DND-41 (cell line): ENCODE measurements at regions not wholly inside any gene's neighbourhood (a gene's known extent, or its start where the extent isn't known, plus 50 kb on each side); places are given as distances from the start of the nearest gene placed in this dataset.

Experiments
- ATAC-seq: fragments of 200-7000 bp; cut with Tn5 transposase; 3 replicates; pipeline ENCODE4 v1.9.1; 2021; ENCODE audit warnings: low read depth; ENCODE audit not compliant: insufficient read depth
- DNase-seq: peaks from one replicate; pipeline ENCODE4 v3.0.0-alpha.2; 2020
- H2AFZ ChIP-seq: 2 replicates; pipeline ENCODE4 v1.6.0; 2012; ENCODE audit warnings: low read depth, low read length
- H3K27ac ChIP-seq: 2 replicates; pipeline ENCODE4 v1.5.1; 2012; ENCODE audit warnings: low read length, inconsistent platforms
- H3K27me3 ChIP-seq: fragments of 200-600 bp; sonication (generic); 2 replicates; pipeline ENCODE4 v1.6.0; 2012; ENCODE audit warnings: low read length, mild to moderate bottlenecking, inconsistent platforms; ENCODE audit not compliant: insufficient read depth, poor library complexity
- H3K36me3 ChIP-seq: 2 replicates; pipeline ENCODE4 v1.5.1; 2012; ENCODE audit warnings: low read length, inconsistent platforms; ENCODE audit not compliant: insufficient read depth
- H3K4me1 ChIP-seq: 2 replicates; pipeline ENCODE4 v1.5.1; 2012; ENCODE audit warnings: mild to moderate bottlenecking, low read length; ENCODE audit not compliant: insufficient read depth
- H3K4me2 ChIP-seq: 2 replicates; pipeline ENCODE4 v1.6.0; 2012; ENCODE audit warnings: mild to moderate bottlenecking, moderate library complexity, low read length, inconsistent platforms; ENCODE audit not compliant: insufficient read depth
- H3K4me3 ChIP-seq, 2 experiments: fragments of 200-600 bp in 1 of 2; shearing (Covaris generic) in 1 of 2; 2 replicates each; pipeline ENCODE4 v1.5.1; 2012 to 2016; ENCODE audit warnings: inconsistent platforms in 2 of 2, low read length in 2 of 2, mild to moderate bottlenecking in 2 of 2, low read depth in 1 of 2, moderate library complexity in 1 of 2
- H3K79me2 ChIP-seq: 2 replicates; pipeline ENCODE4 v1.6.0; 2012; ENCODE audit warnings: low read length, inconsistent platforms; ENCODE audit not compliant: insufficient read depth
- H3K9ac ChIP-seq: 2 replicates; pipeline ENCODE4 v1.6.0; 2012; ENCODE audit warnings: low read depth, mild to moderate bottlenecking, inconsistent platforms, low read length, moderate library complexity
- H3K9me3 ChIP-seq: 2 replicates; pipeline ENCODE4 v1.5.1; 2012; ENCODE audit warnings: low read length, moderate library complexity, mild to moderate bottlenecking, inconsistent platforms; ENCODE audit not compliant: insufficient read depth, severe bottlenecking
- H4K20me1 ChIP-seq: 2 replicates; pipeline ENCODE4 v1.6.0; 2012; ENCODE audit warnings: low read length; ENCODE audit not compliant: insufficient read depth
- CTCF ChIP-seq: IDR thresholded peaks from 2 replicates; pipeline ENCODE4 v1.5.1; 2012; ENCODE audit warnings: borderline replicate concordance, low read length, moderate library complexity, mild to moderate bottlenecking; ENCODE audit not compliant: poor library complexity, severe bottlenecking; ENCODE audit errors: extremely low read depth
- EZH2 ChIP-seq: IDR thresholded peaks from 3 replicates; pipeline ENCODE4 v1.6.1; 2012; ENCODE audit warnings: borderline replicate concordance, low read depth, mild to moderate bottlenecking, moderate library complexity, low read length, inconsistent platforms; ENCODE audit not compliant: severe bottlenecking

GRCh38 chr22:27247701-27248434, 553.7 kb downstream of the MN1 start:
- Histone ChIP-seq H3K79me2 (no peaks in the 10 kb centered on the region), H2AFZ (no peak overlapping the region), H3K4me2 (no peak overlapping the region), H3K4me3 (no peak overlapping the region), H3K27ac (no peak overlapping the region), H4K20me1 (no peaks in the 10 kb centered on the region), H3K36me3 (no peaks in the 10 kb centered on the region), H3K9ac (no peak overlapping the region), H3K4me1 (no peaks in the 10 kb centered on the region; the same call in 1 of the 2 replicates), H3K27me3 (peaks cover 4% of the 10 kb centered on the region), H3K9me3 (no peaks in the 10 kb centered on the region)
- no peak for ATAC-seq
- peak; percentile 12 for DNase-seq
- TF ChIP-seq EZH2 (no peak), CTCF (no peak)

- H3K4me2 ChIP-seq: no peak overlapping the region
- peaks cover under 1% of the 10 kb centered on the region for H3K9me3 ChIP-seq
- DNase-seq: no peak
- H3K4me1 ChIP-seq: no peaks in the 10 kb centered on the region; the same call in 1 of the 2 replicates
- H3K79me2 ChIP-seq: no peaks in the 10 kb centered on the region
- H3K27ac ChIP-seq: no peak overlapping the region
- no peaks in the 10 kb centered on the region for H3K36me3 ChIP-seq
- H3K4me3 ChIP-seq: no peak overlapping the region
- no peak overlapping the region for H3K9ac ChIP-seq
- no peak overlapping the region for H2AFZ ChIP-seq
- H3K27me3 ChIP-seq: peaks cover 4% of the 10 kb centered on the region
- no peak for ATAC-seq
- H4K20me1 ChIP-seq: no peaks in the 10 kb centered on the region
- TF ChIP-seq CTCF: no peak
Measured at GRCh38 chr22:27250418-27250817, 551.1 kb downstream of the MN1 start.

- Histone ChIP-seq H2AFZ (no peak overlapping the region), H3K27ac (no peak overlapping the region), H4K20me1 (no peaks in the 10 kb centered on the region), H3K79me2 (no peaks in the 10 kb centered on the region), H3K36me3 (no peaks in the 10 kb centered on the region), H3K4me3 (no peak overlapping the region), H3K9me3 (peaks cover 5% of the 10 kb centered on the region), H3K9ac (no peak overlapping the region), H3K27me3 (peaks cover 4% of the 10 kb centered on the region), H3K4me1 (no peaks in the 10 kb centered on the region; the same call in 1 of the 2 replicates), H3K4me2 (no peak overlapping the region)
- ATAC-seq: no peak
- DNase-seq: no peak
- TF ChIP-seq CTCF (no peak), EZH2 (no peak)
Measured at GRCh38 chr22:27250886-27251285, 550.7 kb downstream of the MN1 start.
